ENCODE measurements at regions not wholly inside any gene's neighbourhood (a gene's known extent, or its start where the extent isn't known, plus 50 kb on each side); places are given as distances from the start of the nearest gene placed in this dataset.

GRCh38 chr6:122902326-122902725 is 93.7 kb upstream of the CLVS2 start:
- TF ChIP-seq CTCF (IDR thresholded peaks at IDR 0.05; ENCODE audit: low read length) (no peak), EZH2phosphoT487 (IDR thresholded peaks at IDR 0.05; ENCODE audit: low read length) (no peak)

Measured in MM.1S (cell line).